IMR-90 (cell line): ENCODE measurements at regions not wholly inside any gene's neighbourhood (a gene's known extent, or its start where the extent isn't known, plus 50 kb on each side); places are given as distances from the start of the nearest gene placed in this dataset.

Experiments
- ATAC-seq: fragments of 200-7000 bp; cut with Tn5 transposase; 2 replicates; pipeline ENCODE4 v1.9.1; 2020; ENCODE audit warnings: low read depth, mild to moderate bottlenecking, moderate library complexity
- BruUV-seq: library from RNA; stranded (reverse); fragments of 400-500 nt; replicated peaks from 2 replicates; lab custom pipeline; 2021; lab: Mats Ljungman, UMichigan
- CTCF ChIA-PET: fragments of 300-600 bp; formaldehyde crosslinking; extraction: SDS; loops from one replicate; lab custom pipeline; 2021; ENCODE audit warnings: antibody characterized with exemption; lab: Yijun Ruan, JAX
- POLR2A ChIA-PET: fragments of 300-600 bp; sonication (Branson Sonifier 250); formaldehyde crosslinking; loops from one replicate; lab custom pipeline; 2022; ENCODE audit warnings: antibody characterized with exemption; ENCODE audit not compliant: unreplicated experiment; lab: Charles Lee
- DNase-seq: peaks from one replicate; pipeline ENCODE4 v3.0.0; 2013
- H2AFZ ChIP-seq: replicated peaks from 2 replicates; pipeline ENCODE3; 2013; ENCODE audit warnings: low read length, mild to moderate bottlenecking; ENCODE audit not compliant: poor library complexity
- H2AK5ac ChIP-seq: 2 replicates; pipeline ENCODE4 v1.6.1; 2013; ENCODE audit warnings: low read depth, low read length, inconsistent platforms
- H2AK9ac ChIP-seq: replicated peaks from 2 replicates; pipeline ENCODE3; 2013; ENCODE audit warnings: mild to moderate bottlenecking, low read depth, low read length, moderate library complexity; ENCODE audit not compliant: poor library complexity
- H2BK120ac ChIP-seq: 2 replicates; pipeline ENCODE4 v1.6.1; 2013; ENCODE audit warnings: low read depth, low read length, inconsistent platforms
- H2BK15ac ChIP-seq: 3 replicates; pipeline ENCODE4 v1.6.1; 2013; ENCODE audit warnings: low read depth, low read length, inconsistent platforms
- H2BK20ac ChIP-seq: 2 replicates; pipeline ENCODE4 v1.6.1; 2013; ENCODE audit warnings: low read depth, mild to moderate bottlenecking, inconsistent platforms, low read length, moderate library complexity
- H2BK5ac ChIP-seq: 2 replicates; pipeline ENCODE4 v1.6.1; 2013; ENCODE audit warnings: mild to moderate bottlenecking, low read depth, low read length, inconsistent platforms; ENCODE audit not compliant: poor library complexity, severe bottlenecking
- H3K14ac ChIP-seq: replicated peaks from 2 replicates; pipeline ENCODE4 v1.6.1; 2013; ENCODE audit warnings: low read depth, low read length, inconsistent platforms
- H3K18ac ChIP-seq: 2 replicates; pipeline ENCODE4 v1.6.1; 2013; ENCODE audit warnings: low read depth, low read length, control low read depth
- H3K23ac ChIP-seq: 2 replicates; pipeline ENCODE4 v1.6.1; 2013; ENCODE audit warnings: low read depth, low read length, inconsistent platforms
- H3K27ac ChIP-seq: 2 replicates; pipeline ENCODE4 v1.5.1; 2013; ENCODE audit warnings: mild to moderate bottlenecking, control low read depth, low read length; ENCODE audit not compliant: insufficient read depth
- H3K27me3 ChIP-seq: 2 replicates; pipeline ENCODE4 v1.6.1; 2013; ENCODE audit warnings: low read length; ENCODE audit not compliant: control insufficient read depth, insufficient read depth
- H3K36me3 ChIP-seq: 2 replicates; pipeline ENCODE4 v1.6.1; 2013; ENCODE audit warnings: low read length, mixed read lengths; ENCODE audit not compliant: control insufficient read depth, insufficient read depth
- H3K4ac ChIP-seq: 2 replicates; pipeline ENCODE4 v1.6.1; 2013; ENCODE audit warnings: low read depth, low read length, inconsistent platforms
- H3K4me1 ChIP-seq: 2 replicates; pipeline ENCODE4 v1.6.1; 2013; ENCODE audit warnings: low read length, mixed read lengths; ENCODE audit not compliant: control insufficient read depth, insufficient read depth
- H3K4me2 ChIP-seq: 2 replicates; pipeline ENCODE4 v1.6.1; 2013; ENCODE audit warnings: low read depth, mild to moderate bottlenecking, control low read depth, low read length, moderate library complexity
- H3K4me3 ChIP-seq: 2 replicates; pipeline ENCODE4 v1.5.1; 2013; ENCODE audit warnings: low read depth, mild to moderate bottlenecking, control low read depth, low read length, moderate library complexity; ENCODE audit not compliant: insufficient read depth
- H3K56ac ChIP-seq: 2 replicates; pipeline ENCODE4 v1.6.1; 2013; ENCODE audit warnings: low read length, inconsistent platforms; ENCODE audit not compliant: insufficient read depth; ENCODE audit errors: extremely low read depth
- H3K79me1 ChIP-seq, 2 experiments: 2 replicates each; pipeline ENCODE4 v1.6.1; 2013; ENCODE audit warnings: low read length in 2 of 2, inconsistent platforms in 1 of 2, low read depth in 1 of 2
- H3K9ac ChIP-seq: 2 replicates; pipeline ENCODE4 v1.6.1; 2013; ENCODE audit warnings: low read depth, low read length, control low read depth
- H3K9me1 ChIP-seq: 2 replicates; pipeline ENCODE4 v1.6.1; 2013; ENCODE audit warnings: low read length, inconsistent platforms; ENCODE audit not compliant: insufficient read depth
- H3K9me3 ChIP-seq: 2 replicates; pipeline ENCODE4 v1.6.1; 2013; ENCODE audit warnings: low read length; ENCODE audit not compliant: control insufficient read depth, insufficient read depth
- H4K20me1 ChIP-seq: 2 replicates; pipeline ENCODE4 v1.6.1; 2013; ENCODE audit warnings: low read length, inconsistent platforms; ENCODE audit not compliant: insufficient read depth
- H4K5ac ChIP-seq: 2 replicates; pipeline ENCODE4 v1.6.1; 2013; ENCODE audit warnings: mild to moderate bottlenecking, low read depth, low read length, control low read depth
- H4K8ac ChIP-seq, 2 experiments: 2 replicates each; pipeline ENCODE4 v1.6.1; 2013; ENCODE audit warnings: low read depth in 2 of 2, low read length in 2 of 2, control low read depth in 1 of 2, inconsistent platforms in 1 of 2
- H4K91ac ChIP-seq: 2 replicates; pipeline ENCODE4 v1.6.1; 2013; ENCODE audit warnings: low read depth, low read length, inconsistent platforms; ENCODE audit not compliant: insufficient read depth
- BHLHE40 ChIP-seq: fragments of 150-350 bp; IDR thresholded peaks from 2 replicates; pipeline ENCODE4 v1.6.1; 2016; ENCODE audit warnings: mild to moderate bottlenecking, low read depth, low read length
- CEBPB ChIP-seq: IDR thresholded peaks from 2 replicates; pipeline ENCODE4 v1.6.1; 2012; ENCODE audit warnings: low read depth, low read length, improper control_type of control experiment
- CHD1 ChIP-seq: IDR thresholded peaks from 2 replicates; pipeline ENCODE4 v1.6.1; 2012; ENCODE audit warnings: low read depth, low read length, improper control_type of control experiment
- MAZ ChIP-seq: IDR thresholded peaks from 2 replicates; pipeline ENCODE4 v1.6.1; 2012; ENCODE audit warnings: low read depth, mild to moderate bottlenecking, low read length, improper control_type of control experiment, moderate library complexity, borderline replicate concordance
- MXI1 ChIP-seq: IDR thresholded peaks from 2 replicates; pipeline ENCODE4 v1.6.1; 2012; ENCODE audit warnings: low read depth, mild to moderate bottlenecking, low read length, moderate library complexity, borderline replicate concordance
- NFE2L2 ChIP-seq: fragments of 150-350 bp; IDR thresholded peaks from 2 replicates; pipeline ENCODE4 v1.6.1; 2016; ENCODE audit warnings: low read depth, mild to moderate bottlenecking, low read length
- POLR2A ChIP-seq: IDR thresholded peaks from 2 replicates; pipeline ENCODE4 v1.6.1; 2012; ENCODE audit warnings: mild to moderate bottlenecking, low read depth, low read length
- RAD21 ChIP-seq: IDR thresholded peaks from 2 replicates; pipeline ENCODE4 v1.6.1; 2012; ENCODE audit warnings: low read length, improper control_type of control experiment
- RCOR1 ChIP-seq: IDR thresholded peaks from 2 replicates; pipeline ENCODE4 v1.6.1; 2012; ENCODE audit warnings: mild to moderate bottlenecking, low read length, improper control_type of control experiment; ENCODE audit not compliant: insufficient replicate concordance
- RFX5 ChIP-seq: IDR thresholded peaks from 2 replicates; pipeline ENCODE4 v1.8.0; 2012; ENCODE audit warnings: low read depth, mild to moderate bottlenecking, low read length, moderate library complexity
- SMC3 ChIP-seq: fragments of 150-350 bp; IDR thresholded peaks from 2 replicates; pipeline ENCODE4 v1.6.1; 2016; ENCODE audit warnings: low read depth, mild to moderate bottlenecking, antibody characterized with exemption, low read length, moderate library complexity
- WGBS, 2 experiments: methylation state at CpG; one replicate each; pipeline versions ENCODE4 v1.1.5 to v1.1.7; 2013; ENCODE audit warnings: missing lambda C conversion rate in 2 of 2; ENCODE audit not compliant: insufficient read length in 1 of 2; ENCODE audit errors: extremely low coverage in 2 of 2; 5-methylcytosine and 5-hydroxymethylcytosine counted together
- dilution Hi-C: fragments of 300-500 bp; cut with HindIII; formaldehyde crosslinking; loops from one replicate; pipeline ENCODE4 v1.14.3; 2018; ENCODE audit warnings: low sequenced_read_pairs; ENCODE audit not compliant: unreplicated experiment
- in situ Hi-C: fragments of 300-500 bp; cut with MboI; formaldehyde crosslinking; loops from 3 replicates; pipeline ENCODE4 v1.14.3; 2019; ENCODE audit warnings: low sequenced_read_pairs, inconsistent platforms, mixed read lengths
- intact Hi-C: fragments of 100-400 bp; cut with micrococcal nuclease; formaldehyde crosslinking; loops from 2 replicates; pipeline ENCODE4 v1.10.0; 2022
- TF ChIP-seq, protein P1 (sequence below): fragments of 150-350 bp; IDR thresholded peaks from 2 replicates; pipeline ENCODE4 v1.6.1; 2017; ENCODE audit warnings: mild to moderate bottlenecking, antibody characterized with exemption, low read length, low read depth
- TF ChIP-seq, protein P2 (sequence below): fragments of 150-350 bp; IDR thresholded peaks from 2 replicates; pipeline ENCODE4 v1.6.1; 2016; ENCODE audit warnings: low read depth, mild to moderate bottlenecking, low read length, moderate library complexity, borderline replicate concordance
- TF ChIP-seq, protein P3 (sequence below): conservative IDR thresholded peaks from 2 replicates; pipeline ENCODE4 v1.5.1; 2012; ENCODE audit warnings: mild to moderate bottlenecking, low read depth, low read length, improper control_type of control experiment

DNA sequence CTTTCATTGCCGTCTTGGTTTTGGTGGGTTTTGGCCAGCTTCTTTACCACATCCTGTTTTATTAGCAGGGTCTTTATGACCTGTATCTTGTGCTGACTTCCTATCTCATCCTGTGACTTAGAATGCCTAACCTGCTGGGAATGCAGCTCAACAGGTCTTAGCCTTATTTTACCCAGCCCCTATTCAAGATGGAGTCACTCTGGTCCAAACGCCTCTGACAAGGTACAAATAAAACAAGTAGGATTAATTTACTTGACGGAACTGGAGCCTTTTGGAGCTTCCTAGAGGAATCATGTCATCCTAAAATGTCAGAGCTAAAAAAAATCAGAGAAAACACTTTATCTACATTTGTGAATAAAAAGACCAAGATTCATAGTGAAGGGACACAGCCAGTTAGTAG is 66.2 kb upstream of the ATXN3L start:
- ChIA-PET POLR2A (no interaction called here), CTCF (no interaction called here)
- peak overlapping the region; percentile 58 for H2BK120ac ChIP-seq

More for the DNA sequence above, 66.2 kb upstream of the ATXN3L start:
- H3K4me3 ChIP-seq = no peak overlapping the region
- no peak overlapping the region; the same call in 1 of the 2 replicates for H2BK20ac ChIP-seq
- BruUV-seq = no TSS peak
- no peak overlapping the region for H3K4me2 ChIP-seq
- H4K91ac ChIP-seq = peak overlapping the region; percentile 9; the same call in 1 of the 2 replicates
- no peaks in the 10 kb centered on the region for H3K9me1 ChIP-seq
- H3K9ac ChIP-seq = no peak overlapping the region
- H3K9me3 ChIP-seq = no peaks in the 10 kb centered on the region
- no peak overlapping the region for H2AK9ac ChIP-seq
- no peak overlapping the region for H3K14ac ChIP-seq
- H2BK15ac ChIP-seq = peak overlapping the region; percentile 79; the same call in 1 of the 3 replicates
- H4K5ac ChIP-seq = no peak overlapping the region
- ATAC-seq (no peak), DNase-seq (no peak)
- H3K4me1 ChIP-seq = peaks cover 7% of the 10 kb centered on the region
- dilution Hi-C loops = no loop called here
- H4K20me1 ChIP-seq = no peaks in the 10 kb centered on the region
- no peak overlapping the region for H3K23ac ChIP-seq
- no peaks in the 10 kb centered on the region; the same call in 1 of the 2 replicates for H3K27me3 ChIP-seq
- H3K56ac ChIP-seq = no peak overlapping the region
- intact Hi-C loops = no loop called here
- H2AFZ ChIP-seq = no peak overlapping the region
- no peak overlapping the region for H2BK5ac ChIP-seq
- peak overlapping the region; percentile 61; the same call in 1 of the 2 replicates for H2AK5ac ChIP-seq
- no peak overlapping the region for H3K27ac ChIP-seq
- in situ Hi-C loops = no loop called here
- peak overlapping the region in 1 of 2 experiments; percentile 40; a peak in 1 of 4 replicates for H4K8ac ChIP-seq
- WGBS, 2 experiments = no CpG with 5 or more reads among the region's 3 CpGs
- peak overlapping the region; percentile 99; the same call in 1 of the 2 replicates for H3K18ac ChIP-seq
- TF ChIP-seq, protein P1, sequence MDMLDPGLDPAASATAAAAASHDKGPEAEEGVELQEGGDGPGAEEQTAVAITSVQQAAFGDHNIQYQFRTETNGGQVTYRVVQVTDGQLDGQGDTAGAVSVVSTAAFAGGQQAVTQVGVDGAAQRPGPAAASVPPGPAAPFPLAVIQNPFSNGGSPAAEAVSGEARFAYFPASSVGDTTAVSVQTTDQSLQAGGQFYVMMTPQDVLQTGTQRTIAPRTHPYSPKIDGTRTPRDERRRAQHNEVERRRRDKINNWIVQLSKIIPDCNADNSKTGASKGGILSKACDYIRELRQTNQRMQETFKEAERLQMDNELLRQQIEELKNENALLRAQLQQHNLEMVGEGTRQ = no peak
- TF ChIP-seq MXI1 = no peak
- TF ChIP-seq, protein P2, sequence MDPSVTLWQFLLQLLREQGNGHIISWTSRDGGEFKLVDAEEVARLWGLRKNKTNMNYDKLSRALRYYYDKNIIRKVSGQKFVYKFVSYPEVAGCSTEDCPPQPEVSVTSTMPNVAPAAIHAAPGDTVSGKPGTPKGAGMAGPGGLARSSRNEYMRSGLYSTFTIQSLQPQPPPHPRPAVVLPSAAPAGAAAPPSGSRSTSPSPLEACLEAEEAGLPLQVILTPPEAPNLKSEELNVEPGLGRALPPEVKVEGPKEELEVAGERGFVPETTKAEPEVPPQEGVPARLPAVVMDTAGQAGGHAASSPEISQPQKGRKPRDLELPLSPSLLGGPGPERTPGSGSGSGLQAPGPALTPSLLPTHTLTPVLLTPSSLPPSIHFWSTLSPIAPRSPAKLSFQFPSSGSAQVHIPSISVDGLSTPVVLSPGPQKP = no peak
- no peak for TF ChIP-seq RCOR1
- no peak for TF ChIP-seq RFX5
- no peak for TF ChIP-seq MAZ
- TF ChIP-seq CHD1 = no peak
- no peak for TF ChIP-seq NFE2L2
- no peak for TF ChIP-seq RAD21
- TF ChIP-seq CEBPB = no peak
- TF ChIP-seq BHLHE40 = no peak
- TF ChIP-seq POLR2A = no peak
- no peak for TF ChIP-seq SMC3
- TF ChIP-seq, protein P3, sequence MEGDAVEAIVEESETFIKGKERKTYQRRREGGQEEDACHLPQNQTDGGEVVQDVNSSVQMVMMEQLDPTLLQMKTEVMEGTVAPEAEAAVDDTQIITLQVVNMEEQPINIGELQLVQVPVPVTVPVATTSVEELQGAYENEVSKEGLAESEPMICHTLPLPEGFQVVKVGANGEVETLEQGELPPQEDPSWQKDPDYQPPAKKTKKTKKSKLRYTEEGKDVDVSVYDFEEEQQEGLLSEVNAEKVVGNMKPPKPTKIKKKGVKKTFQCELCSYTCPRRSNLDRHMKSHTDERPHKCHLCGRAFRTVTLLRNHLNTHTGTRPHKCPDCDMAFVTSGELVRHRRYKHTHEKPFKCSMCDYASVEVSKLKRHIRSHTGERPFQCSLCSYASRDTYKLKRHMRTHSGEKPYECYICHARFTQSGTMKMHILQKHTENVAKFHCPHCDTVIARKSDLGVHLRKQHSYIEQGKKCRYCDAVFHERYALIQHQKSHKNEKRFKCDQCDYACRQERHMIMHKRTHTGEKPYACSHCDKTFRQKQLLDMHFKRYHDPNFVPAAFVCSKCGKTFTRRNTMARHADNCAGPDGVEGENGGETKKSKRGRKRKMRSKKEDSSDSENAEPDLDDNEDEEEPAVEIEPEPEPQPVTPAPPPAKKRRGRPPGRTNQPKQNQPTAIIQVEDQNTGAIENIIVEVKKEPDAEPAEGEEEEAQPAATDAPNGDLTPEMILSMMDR = no peak
- no peaks in the 10 kb centered on the region for H3K79me1 ChIP-seq
- H3K4ac ChIP-seq = peak overlapping the region; percentile 21; the same call in 1 of the 2 replicates
- no peaks in the 10 kb centered on the region for H3K36me3 ChIP-seq
